T-cell (primary cell): ENCODE measurements at regions not wholly inside any gene's neighbourhood (a gene's known extent, or its start where the extent isn't known, plus 50 kb on each side); places are given as distances from the start of the nearest gene placed in this dataset.

Source experiments
- ATAC-seq, 4 experiments: fragments of 200-7000 bp in 3 of 4; fragments of 150-1000 bp in 1 of 4; cut with Tn5 transposase; replicated peaks in 1 of 4; 1 replicate in 3 of 4; 2 replicates in 1 of 4; pipeline ENCODE4 v1.10.0; 2021; ENCODE audit warnings: moderate library complexity in 3 of 4, mild to moderate bottlenecking in 2 of 4, moderate number of reproducible peaks in 1 of 4
- CTCF ChIA-PET, 2 donors: fragments of 300-600 bp; sonication (Branson Sonifier 250); formaldehyde crosslinking; loops; one replicate each; lab custom pipeline; 2022; ENCODE audit warnings: antibody characterized with exemption in 2 of 2; lab: Charles Lee
- POLR2A ChIA-PET, 2 donors: fragments of 300-600 bp; sonication (Branson Sonifier 250); formaldehyde crosslinking; loops; one replicate each; lab custom pipeline; 2022; ENCODE audit warnings: antibody characterized with exemption in 2 of 2; lab: Charles Lee
- DNase-seq, 35 experiments: peaks; one replicate each; pipeline versions ENCODE4 v3.0.0 to v3.0.0-alpha.2; 2013 to 2023
- H3K27ac ChIP-seq: one replicate; pipeline ENCODE4 v1.5.1; 2013; ENCODE audit warnings: low read length
- H3K27me3 ChIP-seq, 2 experiments: replicated peaks in 1 of 2; 1 replicate in 1 of 2; 2 replicates in 1 of 2; pipeline versions ENCODE4 v1.6.1 to v1.7.0; 2013; ENCODE audit warnings: low read length in 1 of 2, mixed read lengths in 1 of 2; ENCODE audit not compliant: control insufficient read depth in 2 of 2, insufficient read depth in 2 of 2; ENCODE audit errors: extremely low read depth in 1 of 2
- H3K36me3 ChIP-seq, 2 donors: 1 replicate in 1 of 2; 2 replicates in 1 of 2; pipeline versions ENCODE4 v1.6.1 to v1.7.0; 2013; ENCODE audit warnings: low read length in 1 of 2; ENCODE audit not compliant: control insufficient read depth in 2 of 2, insufficient read depth in 1 of 2; ENCODE audit errors: extremely low read depth in 1 of 2
- H3K4me1 ChIP-seq, 2 experiments: 1 replicate in 1 of 2; 2 replicates in 1 of 2; pipeline versions ENCODE4 v1.6.1 to v1.7.0; 2013; ENCODE audit warnings: low read length in 2 of 2, mixed read lengths in 1 of 2; ENCODE audit not compliant: insufficient read depth in 2 of 2, control insufficient read depth in 1 of 2; ENCODE audit errors: extremely low read depth in 1 of 2
- H3K4me3 ChIP-seq, 2 donors: 1 replicate in 1 of 2; 2 replicates in 1 of 2; pipeline versions ENCODE4 v1.5.1 to v1.7.0; 2013; ENCODE audit warnings: mild to moderate bottlenecking in 2 of 2, low read length in 1 of 2, moderate library complexity in 1 of 2; ENCODE audit not compliant: control insufficient read depth in 1 of 2; ENCODE audit errors: extremely low read depth in 1 of 2
- H3K9me3 ChIP-seq: 2 replicates; pipeline ENCODE4 v1.7.0; 2013
- H3K27ac Mint-ChIP-seq, 2 donors: one replicate each; pipeline ENCODE4 v1.8.0; 2020 to 2021; ENCODE audit warnings: mild to moderate bottlenecking in 2 of 2, mixed read lengths in 2 of 2
- H3K27me3 Mint-ChIP-seq, 2 donors: one replicate each; pipeline ENCODE4 v1.8.0; 2021 to 2022; ENCODE audit warnings: mixed read lengths in 2 of 2
- H3K36me3 Mint-ChIP-seq: one replicate; pipeline ENCODE4 v1.8.0; 2021; ENCODE audit warnings: mixed read lengths
- H3K4me1 Mint-ChIP-seq, 3 donors: one replicate each; pipeline ENCODE4 v1.8.0; 2020 to 2022; ENCODE audit warnings: mixed read lengths in 3 of 3, mild to moderate bottlenecking in 1 of 3
- H3K4me3 Mint-ChIP-seq, 3 donors: one replicate each; pipeline ENCODE4 v1.8.0; 2020 to 2022; ENCODE audit warnings: mild to moderate bottlenecking in 3 of 3, mixed read lengths in 3 of 3, moderate library complexity in 3 of 3
- H3K9me3 Mint-ChIP-seq, 3 donors: one replicate each; pipeline ENCODE4 v1.8.0; 2020 to 2022; ENCODE audit warnings: mixed read lengths in 3 of 3
- WGBS: methylation state at CpG from one replicate; pipeline ENCODE4 v1.1.5; 2013; ENCODE audit warnings: missing lambda C conversion rate; ENCODE audit not compliant: insufficient coverage; 5-methylcytosine and 5-hydroxymethylcytosine counted together

DNA sequence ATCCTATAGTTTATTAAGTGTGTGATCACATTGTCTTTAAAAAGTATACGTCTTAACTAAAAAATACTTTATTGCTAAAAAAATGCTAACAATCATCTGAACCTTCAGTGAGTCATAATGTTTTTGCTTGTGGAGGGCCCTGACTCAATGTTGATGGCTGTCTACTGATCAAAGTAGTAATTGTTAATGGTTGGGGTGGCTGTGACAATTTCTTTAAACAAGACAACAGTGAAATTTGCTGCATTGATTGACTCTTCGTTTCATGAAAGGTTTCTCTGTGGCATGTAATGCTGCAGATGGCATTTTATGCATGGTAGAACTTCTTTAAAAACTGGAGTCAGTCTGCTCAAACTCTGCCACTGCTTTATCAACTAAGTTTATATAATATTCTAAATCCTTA is 101.4 kb upstream of the IL15 start:
- Mint-ChIP-seq H3K27me3 (no peaks in the 10 kb centered on the region), H3K4me3 (no peak overlapping the region), H3K36me3 (no peaks in the 10 kb centered on the region), H3K9me3 (peaks cover 11 to 15% (median 11%) of the 10 kb centered on the region in 3 donors), H3K27ac (no peak overlapping the region), H3K4me1 (no peaks in the 10 kb centered on the region)
- POLR2A ChIA-PET, result no interaction called here
- Histone ChIP-seq H3K4me1 (no peaks in the 10 kb centered on the region), H3K27ac (no peak overlapping the region), H3K27me3 (no peaks in the 10 kb centered on the region), H3K9me3 (no peaks in the 10 kb centered on the region), H3K36me3 (no peaks in the 10 kb centered on the region), H3K4me3 (no peak overlapping the region)
- DNase-seq (no peak), ATAC-seq (no peak)
- no CpG with 5 or more reads among the region's 2 CpGs for WGBS
- CTCF ChIA-PET, result no interaction called here

DNA sequence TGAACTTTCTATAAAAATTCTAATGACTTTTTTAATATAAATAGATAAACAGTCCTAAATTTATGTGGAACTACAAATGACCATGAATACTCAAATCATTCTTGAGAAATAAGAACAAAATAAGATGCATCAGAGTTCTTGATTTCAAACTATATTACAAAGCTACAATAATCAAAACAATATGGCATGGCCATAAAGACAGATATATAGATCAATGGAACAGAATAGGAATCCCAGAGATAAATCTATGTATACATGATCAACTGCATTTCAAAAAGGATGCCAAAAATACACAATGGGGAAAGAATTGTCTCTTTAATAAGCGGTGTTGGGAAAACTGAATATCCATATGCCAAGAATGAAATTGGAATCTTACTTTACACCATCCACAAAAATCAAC is 98.4 kb upstream of the IL15 start:
- Histone ChIP-seq H3K27me3 (no peaks in the 10 kb centered on the region), H3K27ac (no peak overlapping the region), H3K4me3 (no peak overlapping the region), H3K9me3 (no peaks in the 10 kb centered on the region), H3K36me3 (no peaks in the 10 kb centered on the region), H3K4me1 (no peaks in the 10 kb centered on the region)
- Mint-ChIP-seq H3K4me3 (no peak overlapping the region), H3K27ac (no peak overlapping the region), H3K4me1 (no peaks in the 10 kb centered on the region), H3K9me3 (peaks cover 11% of the 10 kb centered on the region in 3 donors), H3K36me3 (no peaks in the 10 kb centered on the region), H3K27me3 (no peaks in the 10 kb centered on the region)
- DNase-seq, result no peak
- ChIA-PET POLR2A (no interaction called here), CTCF (no interaction called here)
- no peak for ATAC-seq
- no CpG with 5 or more reads among the region's 1 CpG for WGBS

DNA sequence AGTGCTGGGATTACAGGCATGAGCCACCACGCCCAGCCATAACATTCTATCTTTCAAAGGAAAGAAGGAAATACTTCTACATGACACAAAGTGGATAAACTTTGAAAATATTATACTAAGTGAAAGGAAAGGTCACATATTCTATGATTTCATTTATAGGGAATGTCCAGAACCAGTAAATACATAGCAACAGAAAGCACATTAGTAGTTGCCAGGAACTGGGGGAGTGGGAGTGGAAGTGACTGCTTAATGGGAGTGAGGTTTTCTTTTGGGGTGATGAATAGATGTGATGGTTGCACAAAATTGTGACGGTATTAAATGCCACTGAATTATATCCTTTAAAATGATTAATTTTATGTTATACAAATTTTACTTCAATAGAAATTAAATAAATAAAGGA is 95.7 kb upstream of the IL15 start:
- Mint-ChIP-seq H3K9me3 (peaks cover 7 to 11% (median 11%) of the 10 kb centered on the region in 3 donors), H3K4me3 (no peak overlapping the region), H3K36me3 (no peaks in the 10 kb centered on the region), H3K27ac (no peak overlapping the region), H3K4me1 (no peaks in the 10 kb centered on the region), H3K27me3 (peaks cover 0 to 4% of the 10 kb centered on the region in 2 donors)
- no peaks in the 10 kb centered on the region for H3K36me3 ChIP-seq
- H3K27ac ChIP-seq, result no peak overlapping the region
- ATAC-seq, result no peak
- DNase-seq, result no peak
- H3K27me3 ChIP-seq, result peaks cover 0 to 2% of the 10 kb centered on the region in 2 experiments
- no peak overlapping the region for H3K4me3 ChIP-seq
- no peaks in the 10 kb centered on the region for H3K9me3 ChIP-seq
- ChIA-PET POLR2A (no interaction called here), CTCF (no interaction called here)
- no peaks in the 10 kb centered on the region for H3K4me1 ChIP-seq
- no CpG with 5 or more reads among the region's 2 CpGs for WGBS

DNA sequence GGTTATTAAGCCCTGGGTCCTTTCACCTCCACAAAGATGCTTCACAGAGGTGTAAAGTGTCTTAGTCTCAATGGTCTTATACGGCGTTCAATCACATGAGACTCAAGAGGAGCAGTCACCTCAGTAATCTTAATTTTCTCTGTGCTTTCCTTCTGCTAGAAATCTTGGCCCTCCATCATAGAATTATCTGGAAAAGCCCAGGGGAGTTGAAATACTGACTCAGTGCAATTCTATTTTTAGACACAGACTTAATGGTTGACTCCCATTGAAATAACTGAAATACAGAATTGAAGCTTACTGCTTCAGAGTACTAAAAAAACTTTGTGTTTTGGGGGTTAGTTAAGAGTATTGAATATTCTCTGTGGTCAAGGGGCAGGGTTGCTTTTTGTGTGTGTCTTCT is 94.5 kb upstream of the IL15 start:
- WGBS, result no CpG with 5 or more reads among the region's 2 CpGs

DNA sequence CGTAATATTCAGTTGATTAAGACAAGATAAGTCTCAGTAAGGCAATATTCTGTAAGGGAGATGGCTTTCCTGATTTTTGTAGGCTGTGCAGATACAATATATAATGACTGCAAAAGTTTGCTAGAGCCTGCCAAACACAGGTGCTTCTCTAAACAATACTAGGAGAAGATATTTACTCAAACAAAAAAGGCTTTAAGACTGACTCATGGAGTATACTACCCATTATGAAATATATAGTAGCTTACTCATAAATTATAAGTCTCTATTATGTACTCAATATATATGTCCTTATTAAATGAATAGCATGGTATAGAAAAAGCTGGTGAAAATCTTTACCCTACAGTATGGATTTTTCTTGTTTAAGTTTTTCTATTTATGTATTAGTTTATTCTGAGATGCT is 93.2 kb upstream of the IL15 start:
- Mint-ChIP-seq H3K4me3 (no peak overlapping the region), H3K9me3 (peaks cover 1 to 8% (median 8%) of the 10 kb centered on the region in 3 donors), H3K27ac (no peak overlapping the region), H3K27me3 (peaks cover 4 to 5% of the 10 kb centered on the region in 2 donors), H3K4me1 (no peaks in the 10 kb centered on the region), H3K36me3 (no peaks in the 10 kb centered on the region)
- no peaks in the 10 kb centered on the region for H3K9me3 ChIP-seq
- ATAC-seq (no peak), DNase-seq (no peak)
- ChIA-PET POLR2A (interaction anchor here in 1 of 2 donors (0.6 kb wide), 1 partner anchor 226 kb away, joined by 3 read pairs; no protein-coding TSS in a partner anchor), CTCF (no interaction called here)
- no peak overlapping the region for H3K27ac ChIP-seq
- H3K4me3 ChIP-seq, result no peak overlapping the region
- peaks cover 0 to 2% of the 10 kb centered on the region in 2 experiments for H3K27me3 ChIP-seq
- no peaks in the 10 kb centered on the region for H3K36me3 ChIP-seq
- H3K4me1 ChIP-seq, result no peaks in the 10 kb centered on the region
- whole genome bisulfite sequencing, result no CpG with 5 or more reads among the region's 1 CpG

More for the DNA sequence above, 94.5 kb upstream of the IL15 start:
- ChIA-PET CTCF (interaction anchor here in 1 of 2 donors (0.6 kb wide), 1 partner anchor 1363 kb away, joined by 3 read pairs; no protein-coding TSS in a partner anchor), POLR2A (interaction anchor here in 1 of 2 donors (0.7 kb wide), 1 partner anchor 314 kb away, joined by 3 read pairs; no protein-coding TSS in a partner anchor)
- Histone ChIP-seq H3K27ac (no peak overlapping the region), H3K4me3 (no peak overlapping the region), H3K4me1 (no peaks in the 10 kb centered on the region), H3K36me3 (no peaks in the 10 kb centered on the region), H3K9me3 (no peaks in the 10 kb centered on the region), H3K27me3 (peaks cover 0 to 2% of the 10 kb centered on the region in 2 experiments)
- Mint-ChIP-seq H3K36me3 (no peaks in the 10 kb centered on the region), H3K9me3 (peaks cover 7 to 11% (median 11%) of the 10 kb centered on the region in 3 donors), H3K27ac (no peak overlapping the region), H3K4me3 (no peak overlapping the region), H3K27me3 (peaks cover 0 to 4% of the 10 kb centered on the region in 2 donors), H3K4me1 (no peaks in the 10 kb centered on the region)
- no peak for DNase-seq
- no peak for ATAC-seq

DNA sequence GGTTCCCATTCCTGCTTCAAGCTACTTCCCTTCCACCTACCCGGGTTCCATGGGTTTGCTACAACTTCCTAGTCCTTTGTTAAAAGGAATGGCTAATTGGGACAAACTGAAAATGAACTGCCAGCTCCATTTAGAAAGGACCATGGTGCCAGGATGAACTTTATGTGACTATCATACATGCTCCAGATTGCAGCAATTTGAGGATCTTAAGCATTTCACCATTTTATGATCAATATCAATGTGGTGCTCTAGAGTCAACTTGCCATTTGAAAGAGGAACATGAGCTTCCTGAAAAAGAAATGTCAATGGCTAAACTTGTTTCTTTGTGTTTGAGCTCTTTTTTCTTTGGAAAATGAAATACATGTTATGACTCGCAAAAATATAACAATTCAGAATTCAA is 92.7 kb upstream of the IL15 start:
- Mint-ChIP-seq H3K9me3 (peaks cover 0 to 3% (median 3%) of the 10 kb centered on the region in 3 donors), H3K27ac (no peak overlapping the region), H3K4me3 (no peak overlapping the region), H3K36me3 (no peaks in the 10 kb centered on the region), H3K27me3 (peaks cover 4 to 5% of the 10 kb centered on the region in 2 donors), H3K4me1 (no peaks in the 10 kb centered on the region)
- no peaks in the 10 kb centered on the region for H3K36me3 ChIP-seq
- H3K4me3 ChIP-seq, result no peak overlapping the region
- ATAC-seq (no peak), DNase-seq (no peak)
- no peaks in the 10 kb centered on the region for H3K9me3 ChIP-seq
- POLR2A ChIA-PET, result interaction anchor here in 1 of 2 donors (0.6 kb wide), 2 partner anchors 225 to 729 kb away, joined by 3 to 5 read pairs; no protein-coding TSS in a partner anchor
- no peaks in the 10 kb centered on the region for H3K4me1 ChIP-seq
- WGBS, result no CpG with 5 or more reads among the region's 2 CpGs
- CTCF ChIA-PET, result no interaction called here
- peaks cover 0 to 2% of the 10 kb centered on the region in 2 experiments for H3K27me3 ChIP-seq
- H3K27ac ChIP-seq, result no peak overlapping the region

DNA sequence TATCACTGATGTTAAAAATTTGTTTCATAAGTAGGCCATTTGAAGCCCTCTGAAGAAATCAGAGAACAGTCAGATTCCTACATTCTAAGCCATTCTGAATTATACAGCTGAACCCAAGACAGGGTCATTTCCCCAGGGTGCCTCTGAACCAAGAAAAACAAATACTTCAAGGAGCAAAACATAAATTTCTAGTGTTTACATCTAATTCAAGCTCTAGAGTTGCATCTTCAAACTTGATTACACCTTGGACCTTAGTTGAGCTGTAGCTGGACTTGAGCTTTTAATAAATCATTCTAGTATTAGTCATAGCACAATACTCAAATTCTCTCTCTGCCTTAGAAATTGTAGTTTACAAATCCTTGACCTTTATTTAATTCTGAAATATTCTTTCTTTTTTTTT is 87.6 kb upstream of the IL15 start:
- H3K27me3 Mint-ChIP-seq, result peaks cover 4 to 10% of the 10 kb centered on the region in 2 donors
- no peaks in the 10 kb centered on the region for H3K4me1 ChIP-seq
- CTCF ChIA-PET, result no interaction called here
- no peak overlapping the region for H3K4me3 Mint-ChIP-seq
- no peak for DNase-seq
- no peak overlapping the region for H3K27ac ChIP-seq
- peaks cover 0 to 2% of the 10 kb centered on the region in 2 experiments for H3K27me3 ChIP-seq
- H3K27ac Mint-ChIP-seq, result no peak overlapping the region
- no peak for ATAC-seq
- no peaks in the 10 kb centered on the region for H3K36me3 ChIP-seq
- H3K4me3 ChIP-seq, result no peak overlapping the region
- no peaks in the 10 kb centered on the region for H3K36me3 Mint-ChIP-seq
- POLR2A ChIA-PET, result no interaction called here
- no peaks in the 10 kb centered on the region for H3K4me1 Mint-ChIP-seq
- peaks cover 0 to 3% (median 0%) of the 10 kb centered on the region in 3 donors for H3K9me3 Mint-ChIP-seq
- H3K9me3 ChIP-seq, result no peaks in the 10 kb centered on the region
